Hepatocyte (in vitro differentiated cells): ENCODE measurements at regions not wholly inside any gene's neighbourhood (a gene's known extent, or its start where the extent isn't known, plus 50 kb on each side); places are given as distances from the start of the nearest gene placed in this dataset.

Experiments used
- DNase-seq: peaks from one replicate; pipeline ENCODE4 v3.0.0-alpha.2; 2016; ENCODE audit warnings: low spot score
- H2AFZ ChIP-seq: fragments of 200-600 bp; sonication (generic); 2 replicates; pipeline ENCODE4 v1.6.0; 2016; ENCODE audit warnings: antibody characterized with exemption, mild to moderate bottlenecking
- H3K27ac ChIP-seq: fragments of 200-600 bp; sonication (generic); 2 replicates; pipeline ENCODE4 v1.5.1; 2016; ENCODE audit warnings: mild to moderate bottlenecking
- H3K27me3 ChIP-seq: fragments of 200-600 bp; sonication (generic); 2 replicates; pipeline ENCODE4 v1.6.1; 2016
- H3K36me3 ChIP-seq: fragments of 200-600 bp; sonication (generic); replicated peaks from 2 replicates; pipeline ENCODE4 v1.5.1; 2016; ENCODE audit warnings: low read depth; ENCODE audit not compliant: insufficient read depth
- H3K4me1 ChIP-seq: fragments of 200-600 bp; sonication (generic); 2 replicates; pipeline ENCODE4 v1.5.1; 2016; ENCODE audit warnings: mild to moderate bottlenecking, moderate library complexity; ENCODE audit not compliant: insufficient read depth
- H3K4me2 ChIP-seq: fragments of 200-600 bp; sonication (generic); 2 replicates; pipeline ENCODE4 v1.6.0; 2016
- H3K4me3 ChIP-seq: fragments of 200-600 bp; sonication (generic); 2 replicates; pipeline ENCODE4 v1.5.1; 2016; ENCODE audit warnings: mild to moderate bottlenecking
- H3K79me2 ChIP-seq: fragments of 200-600 bp; sonication (generic); 2 replicates; pipeline ENCODE4 v1.6.0; 2017; ENCODE audit warnings: mild to moderate bottlenecking
- H3K9me2 ChIP-seq: fragments of 200-600 bp; sonication (generic); replicated peaks from 2 replicates; pipeline ENCODE4 v1.6.0; 2017; ENCODE audit warnings: mild to moderate bottlenecking; ENCODE audit not compliant: insufficient read depth
- H3K9me3 ChIP-seq: fragments of 200-600 bp; sonication (generic); 2 replicates; pipeline ENCODE4 v1.5.1; 2016; ENCODE audit warnings: low read depth, mild to moderate bottlenecking
- H4K20me1 ChIP-seq: fragments of 200-600 bp; sonication (generic); 2 replicates; pipeline ENCODE4 v1.6.0; 2016; ENCODE audit warnings: mild to moderate bottlenecking; ENCODE audit not compliant: insufficient read depth, poor library complexity, severe bottlenecking
- EZH2 ChIP-seq: fragments of 200-600 bp; sonication (generic); IDR thresholded peaks from 2 replicates; pipeline ENCODE4 v1.6.1; 2016; ENCODE audit warnings: antibody characterized with exemption, mild to moderate bottlenecking, borderline replicate concordance
- EZH2phosphoT487 ChIP-seq: fragments of 200-600 bp; sonication (generic); IDR thresholded peaks from one replicate; pipeline ENCODE4 v1.6.1; 2018; ENCODE audit warnings: antibody characterized with exemption, mild to moderate bottlenecking, low read depth, moderate library complexity; ENCODE audit not compliant: unreplicated experiment, severe bottlenecking
- WGBS: methylation state at CpG from one replicate; pipeline ENCODE4 v1.1.6; 2016; ENCODE audit warnings: low lambda C conversion rate; ENCODE audit errors: missing lambda C conversion rate; 5-methylcytosine and 5-hydroxymethylcytosine counted together
- TF ChIP-seq, protein P1 (sequence below): fragments of 200-600 bp; sonication (generic); IDR thresholded peaks from 2 replicates; pipeline ENCODE4 v1.5.1; 2016; ENCODE audit warnings: antibody characterized with exemption, mild to moderate bottlenecking; ENCODE audit not compliant: poor library complexity

GRCh38 chr4:148962539-148963290, 520.5 kb upstream of the NR3C2 start:
- no peaks in the 10 kb centered on the region for H3K27me3 ChIP-seq
- DNase-seq: no peak
- no peaks in the 10 kb centered on the region for H3K4me1 ChIP-seq
- H2AFZ ChIP-seq: no peak overlapping the region
- H3K9me2 ChIP-seq: no peaks in the 10 kb centered on the region
- no peak overlapping the region for H3K4me3 ChIP-seq
- 65% methylated on average over 2 of the region's 2 CpGs for WGBS
- no peaks in the 10 kb centered on the region for H3K36me3 ChIP-seq
- no peaks in the 10 kb centered on the region for H4K20me1 ChIP-seq
- TF ChIP-seq EZH2phosphoT487 (no peak), EZH2 (no peak)
- TF ChIP-seq, protein P1, sequence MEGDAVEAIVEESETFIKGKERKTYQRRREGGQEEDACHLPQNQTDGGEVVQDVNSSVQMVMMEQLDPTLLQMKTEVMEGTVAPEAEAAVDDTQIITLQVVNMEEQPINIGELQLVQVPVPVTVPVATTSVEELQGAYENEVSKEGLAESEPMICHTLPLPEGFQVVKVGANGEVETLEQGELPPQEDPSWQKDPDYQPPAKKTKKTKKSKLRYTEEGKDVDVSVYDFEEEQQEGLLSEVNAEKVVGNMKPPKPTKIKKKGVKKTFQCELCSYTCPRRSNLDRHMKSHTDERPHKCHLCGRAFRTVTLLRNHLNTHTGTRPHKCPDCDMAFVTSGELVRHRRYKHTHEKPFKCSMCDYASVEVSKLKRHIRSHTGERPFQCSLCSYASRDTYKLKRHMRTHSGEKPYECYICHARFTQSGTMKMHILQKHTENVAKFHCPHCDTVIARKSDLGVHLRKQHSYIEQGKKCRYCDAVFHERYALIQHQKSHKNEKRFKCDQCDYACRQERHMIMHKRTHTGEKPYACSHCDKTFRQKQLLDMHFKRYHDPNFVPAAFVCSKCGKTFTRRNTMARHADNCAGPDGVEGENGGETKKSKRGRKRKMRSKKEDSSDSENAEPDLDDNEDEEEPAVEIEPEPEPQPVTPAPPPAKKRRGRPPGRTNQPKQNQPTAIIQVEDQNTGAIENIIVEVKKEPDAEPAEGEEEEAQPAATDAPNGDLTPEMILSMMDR: no peak
- H3K9me3 ChIP-seq: no peaks in the 10 kb centered on the region
- no peak overlapping the region for H3K4me2 ChIP-seq
- H3K27ac ChIP-seq: no peak overlapping the region
- H3K79me2 ChIP-seq: no peaks in the 10 kb centered on the region

GRCh38 chr4:148961526-148961925, 519.3 kb upstream of the NR3C2 start:
- 84% methylated on average over 4 of the region's 4 CpGs for WGBS
- Histone ChIP-seq H3K9me2 (no peaks in the 10 kb centered on the region), H3K27ac (no peak overlapping the region), H3K79me2 (no peaks in the 10 kb centered on the region), H3K4me1 (no peaks in the 10 kb centered on the region), H3K36me3 (no peaks in the 10 kb centered on the region), H2AFZ (no peak overlapping the region), H4K20me1 (no peaks in the 10 kb centered on the region), H3K9me3 (no peaks in the 10 kb centered on the region), H3K4me3 (no peak overlapping the region), H3K4me2 (no peak overlapping the region), H3K27me3 (no peaks in the 10 kb centered on the region)
- TF ChIP-seq, protein P1: no peak
- TF ChIP-seq EZH2: no peak
- TF ChIP-seq EZH2phosphoT487: no peak
- no peak for DNase-seq

DNA sequence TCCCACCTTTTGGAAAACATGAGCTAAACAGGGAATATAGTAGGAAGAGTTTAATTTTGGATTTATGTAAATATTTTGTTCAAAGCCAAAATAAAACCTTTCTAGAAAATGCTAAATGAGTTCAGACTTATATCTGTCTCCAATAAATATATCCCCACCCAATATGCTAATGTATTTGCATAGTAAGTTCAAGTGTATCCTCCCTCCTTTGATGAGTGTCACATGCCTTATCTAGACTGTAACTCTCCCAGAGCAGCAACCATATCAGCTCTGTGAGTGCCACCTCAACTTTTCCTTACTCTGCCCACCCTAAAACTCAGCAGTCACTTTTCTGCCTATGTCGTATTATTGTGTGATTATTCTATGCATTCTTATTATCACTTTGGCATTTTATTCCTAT, 516.1 kb upstream of the NR3C2 start:
- Histone ChIP-seq H2AFZ (no peak overlapping the region), H3K9me3 (no peaks in the 10 kb centered on the region), H3K79me2 (no peaks in the 10 kb centered on the region), H3K9me2 (no peaks in the 10 kb centered on the region), H3K4me1 (peaks cover 4% of the 10 kb centered on the region), H3K27me3 (no peaks in the 10 kb centered on the region), H4K20me1 (no peaks in the 10 kb centered on the region), H3K4me2 (no peak overlapping the region), H3K36me3 (no peaks in the 10 kb centered on the region), H3K4me3 (no peak overlapping the region), H3K27ac (no peak overlapping the region)
- no peak for DNase-seq
- TF ChIP-seq EZH2phosphoT487: no peak
- TF ChIP-seq EZH2: no peak
- TF ChIP-seq, protein P1: no peak
- WGBS: 95% methylated on average over 1 of the region's 1 CpG
